ENCODE measurements at regions not wholly inside any gene's neighbourhood (a gene's known extent, or its start where the extent isn't known, plus 50 kb on each side); places are given as distances from the start of the nearest gene placed in this dataset.

GRCh38 chr3:177609613-177610012, 412.3 kb upstream of the TBL1XR1 start:
- H3K4me3 ChIP-seq (ENCODE audit: extremely low read depth in 1 of 4, insufficient read depth in 2 of 4, low read depth in 3 of 4, low read length in 4 of 4) = no peak overlapping the region
- no peak overlapping the region for H4K5ac ChIP-seq (ENCODE audit: insufficient read length, low read depth, low read length)
- H3K9me3 ChIP-seq (ENCODE audit: insufficient read depth in 2 of 2, low read depth in 1 of 2, low read length in 1 of 2) = no peaks in the 10 kb centered on the region
- H3K79me2 ChIP-seq (ENCODE audit: control insufficient read depth in 1 of 2, insufficient read depth in 2 of 2, low read length in 2 of 2) = no peaks in the 10 kb centered on the region
- H3K18ac ChIP-seq (ENCODE audit: extremely low read depth, low read length) = no peak overlapping the region
- ChIA-PET POLR2A (ENCODE audit: partially characterized antibody) (interaction anchor here (2.1 kb wide), 1 partner anchor 250 kb away, joined by 6 read pairs; no protein-coding TSS in a partner anchor), CTCF (ENCODE audit: partially characterized antibody) (no interaction called here)
- H2BK15ac ChIP-seq (ENCODE audit: low read length) = no peak overlapping the region
- H2BK12ac ChIP-seq (ENCODE audit: low read depth, low read length) = peak overlapping the region; percentile 94; the same call in 1 of the 2 replicates
- peak overlapping the region; percentile 53; the same call in 1 of the 2 replicates for H2BK20ac ChIP-seq (ENCODE audit: low read length)
- no peak overlapping the region for H3K14ac ChIP-seq (ENCODE audit: insufficient read length)
- H3K23me2 ChIP-seq (ENCODE audit: low read depth, low read length) = no peaks in the 10 kb centered on the region
- no peaks in the 10 kb centered on the region for H3K36me3 ChIP-seq (ENCODE audit: control insufficient read depth in 2 of 4, insufficient read depth in 4 of 4, low read length in 3 of 4)
- no peaks in the 10 kb centered on the region for H3K79me1 ChIP-seq (ENCODE audit: low read depth, low read length)
- H4K20me1 ChIP-seq (replicated peaks in 1 of 2; ENCODE audit: control insufficient read depth in 1 of 2, insufficient read depth in 2 of 2, low read length in 2 of 2) = no peaks in the 10 kb centered on the region
- H3K56ac ChIP-seq (replicated peaks; ENCODE audit: insufficient read length, low read depth, low read length) = no peak overlapping the region
- H3K23ac ChIP-seq (ENCODE audit: insufficient read length) = no peak overlapping the region
- H3K27ac ChIP-seq (ENCODE audit: low read depth, low read length) = no peak overlapping the region
- H3K4ac ChIP-seq (replicated peaks; ENCODE audit: insufficient read length, low read depth, low read length) = no peak overlapping the region
- DNase-seq (ENCODE audit: low read depth in 1 of 2, low spot score in 2 of 2) (no peak), FAIRE-seq (no peak)
- no peak overlapping the region for H2BK120ac ChIP-seq (replicated peaks; ENCODE audit: low read depth, low read length)
- H2AK5ac ChIP-seq (ENCODE audit: low read depth, low read length) = peak overlapping the region; percentile 33; the same call in 1 of the 2 replicates
- no peak overlapping the region for H3K4me2 ChIP-seq (ENCODE audit: insufficient read depth in 1 of 2, low read depth in 2 of 2, low read length in 2 of 2)
- H3K9ac ChIP-seq (replicated peaks in 1 of 4; ENCODE audit: extremely low read depth in 1 of 4, low read depth in 3 of 4, low read length in 3 of 4) = no peak overlapping the region
- no peak overlapping the region for H4K8ac ChIP-seq (ENCODE audit: extremely low read depth, insufficient read depth, low read length)
- H3K27me3 ChIP-seq (replicated peaks in 1 of 4; ENCODE audit: control insufficient read depth in 3 of 4, extremely low read depth in 1 of 4, insufficient read depth in 3 of 4, low read length in 3 of 4) = no peaks in the 10 kb centered on the region
- H2BK5ac ChIP-seq (ENCODE audit: low read depth, low read length) = peak overlapping the region; percentile 67; the same call in 1 of the 2 replicates
- no peak overlapping the region for H2AFZ ChIP-seq (ENCODE audit: low read length)
- H4K91ac ChIP-seq (replicated peaks; ENCODE audit: insufficient read length, low read length) = peak overlapping the region; percentile 3
- peaks cover 0 to 10% (median 7%) of the 10 kb centered on the region in 4 experiments; a peak in 5 of 7 replicates for H3K4me1 ChIP-seq (replicated peaks in 1 of 4; ENCODE audit: control insufficient read depth in 3 of 4, insufficient read depth in 4 of 4, low read length in 3 of 4)
- TF ChIP-seq SIX5 (IDR thresholded peaks at IDR 0.05; ENCODE audit: low read depth, low read length) = no peak
- no peak for TF ChIP-seq CTBP2 (IDR thresholded peaks at IDR 0.05; ENCODE audit: borderline replicate concordance, insufficient read depth, insufficient read length, low read length)
- no peak for TF ChIP-seq KDM5A (IDR thresholded peaks at IDR 0.05; ENCODE audit: low read length)
- no peak for TF ChIP-seq TAF7 (optimal IDR thresholded peaks at IDR 0.05; ENCODE audit: borderline replicate concordance, low read depth, low read length)
